ENCODE measurements at regions not wholly inside any gene's neighbourhood (a gene's known extent, or its start where the extent isn't known, plus 50 kb on each side); places are given as distances from the start of the nearest gene placed in this dataset.

DNA sequence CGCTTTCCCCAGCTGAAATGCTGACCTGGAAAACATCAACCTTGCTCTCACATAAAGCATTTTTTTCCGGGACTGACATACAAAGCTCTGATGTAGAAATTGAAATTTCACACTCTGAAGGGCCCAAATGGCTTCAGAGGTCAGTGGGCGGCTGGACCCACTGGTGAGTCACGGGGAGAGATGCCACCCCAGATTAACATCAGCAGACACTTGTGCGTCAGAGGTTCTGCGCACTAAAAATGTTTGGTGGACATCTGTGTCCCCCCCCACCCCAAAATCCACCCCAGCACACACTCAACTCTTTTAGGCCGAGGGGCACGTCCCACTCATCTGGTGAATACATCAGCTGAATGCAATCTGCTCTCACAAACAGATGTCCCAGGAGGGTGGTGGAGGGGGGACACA lies 208.9 kb downstream of the ASB1 start:
- no peak for DNase-seq (ENCODE audit: low read depth in 2 of 2)

DNA sequence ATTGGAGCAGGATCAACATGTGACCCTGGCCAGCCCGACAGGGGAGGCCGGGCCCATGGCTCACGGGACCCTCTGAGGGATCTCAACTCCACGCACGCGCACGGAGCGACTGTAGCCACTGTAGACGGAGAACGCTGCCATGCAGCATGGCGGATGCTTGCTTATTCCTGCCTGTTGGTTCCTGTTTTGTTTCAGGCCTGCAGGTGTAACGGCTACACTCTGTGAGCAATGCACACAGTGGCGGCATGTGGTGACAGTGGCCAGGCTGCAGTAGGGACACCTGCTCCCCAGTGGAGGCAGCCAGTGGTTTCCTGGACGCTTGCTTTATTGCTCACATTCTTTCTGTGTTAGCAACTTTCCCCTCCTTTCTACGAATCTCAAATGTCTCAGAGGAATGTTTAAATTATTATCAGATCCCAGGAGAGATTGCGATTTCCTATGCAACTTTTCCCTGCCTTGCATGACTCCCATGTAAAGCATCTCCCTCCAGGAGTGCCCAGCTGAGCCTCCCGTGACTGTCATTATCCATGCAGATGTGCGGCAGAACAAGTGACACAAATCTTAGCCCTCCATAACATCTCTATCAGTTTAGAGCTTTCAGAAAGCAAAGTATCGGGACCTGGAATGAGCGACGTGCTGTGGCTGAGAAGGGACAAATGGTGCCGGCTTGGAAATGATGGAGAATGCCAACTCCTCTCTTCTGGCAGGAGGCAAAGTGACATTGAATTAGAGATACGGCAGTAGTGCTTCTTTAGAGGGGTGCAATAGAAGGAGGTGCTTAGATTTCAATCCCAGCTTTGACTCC lies 209.7 kb downstream of the ASB1 start:
- DNase-seq (ENCODE audit: low read depth in 2 of 2) = no peak

DNA sequence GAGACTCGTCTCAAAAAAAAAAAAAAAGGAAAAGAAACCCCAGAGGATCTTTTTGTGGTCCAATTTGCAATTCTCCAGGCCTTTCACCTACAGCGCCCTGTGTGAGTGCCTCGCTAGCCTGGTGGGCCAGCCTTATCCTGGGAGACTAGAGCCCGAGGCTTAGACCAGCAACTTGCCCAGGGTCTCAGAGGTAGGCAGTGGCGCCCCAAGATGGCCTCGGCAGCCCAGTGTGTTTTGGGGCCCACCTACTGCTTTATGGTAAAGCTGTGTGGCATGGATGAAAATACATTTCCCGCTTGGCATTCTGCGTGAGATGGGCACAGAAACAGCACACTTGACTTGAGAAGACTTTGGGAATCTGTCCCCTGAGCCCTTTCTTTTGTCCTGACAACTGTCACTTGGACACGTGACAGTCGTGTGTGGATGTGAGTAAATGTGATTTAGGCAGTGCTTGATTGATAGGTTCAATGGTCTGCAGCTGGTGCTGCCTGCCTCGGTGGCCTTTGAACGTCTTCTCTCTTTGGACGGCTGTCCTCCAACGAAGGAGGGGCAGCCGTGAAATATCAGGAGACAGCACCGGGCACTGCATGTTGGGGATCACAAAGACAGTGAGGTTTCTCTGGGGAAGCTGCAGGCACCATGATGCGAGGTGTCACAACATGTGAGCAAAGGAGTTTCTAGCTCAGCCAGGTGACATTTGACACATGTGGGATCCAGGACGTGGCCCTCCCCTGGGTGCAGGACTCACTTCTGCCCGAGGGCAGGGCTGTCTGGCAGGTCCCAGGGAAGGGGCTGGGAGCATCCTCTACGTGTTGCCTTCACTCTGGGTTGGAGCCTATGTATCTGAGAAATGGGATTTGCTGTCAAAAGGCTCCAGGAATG lies 209.5 kb upstream of the TWIST2 start:
- DNase-seq (ENCODE audit: low read depth in 2 of 2) = no peak

DNA sequence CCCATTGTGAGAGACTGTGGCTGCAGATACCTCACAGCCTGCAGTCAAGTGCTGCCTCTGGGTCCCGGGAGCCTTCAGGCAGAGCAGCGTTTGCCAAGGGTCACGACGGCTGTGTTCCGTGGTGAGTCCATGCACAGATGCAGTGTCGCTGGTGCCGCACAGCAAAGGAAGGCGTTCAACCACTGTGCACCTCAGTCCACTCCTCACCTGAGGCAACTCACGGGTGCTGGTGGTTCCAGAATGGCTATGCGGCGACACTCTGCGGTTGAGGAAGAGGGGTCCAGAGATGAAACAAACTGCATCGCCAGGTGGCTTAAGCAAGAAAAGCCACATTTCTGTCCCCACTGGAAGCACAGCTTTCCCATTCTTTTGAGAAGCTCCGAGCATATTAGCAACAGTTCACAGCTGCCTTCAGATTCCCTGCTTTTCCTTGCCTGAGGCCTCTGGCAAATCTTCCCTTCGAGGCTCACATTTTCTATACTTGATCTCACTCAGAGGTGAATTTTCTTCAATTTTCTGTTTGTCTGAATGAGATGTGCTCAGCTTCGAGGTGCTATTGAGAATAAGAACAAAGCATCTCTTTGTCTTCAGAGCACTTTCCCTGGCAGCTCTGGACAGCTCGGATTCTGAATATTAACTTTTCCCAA lies 208.8 kb upstream of the TWIST2 start:
- no peak for DNase-seq (ENCODE audit: low read depth in 2 of 2)

DNA sequence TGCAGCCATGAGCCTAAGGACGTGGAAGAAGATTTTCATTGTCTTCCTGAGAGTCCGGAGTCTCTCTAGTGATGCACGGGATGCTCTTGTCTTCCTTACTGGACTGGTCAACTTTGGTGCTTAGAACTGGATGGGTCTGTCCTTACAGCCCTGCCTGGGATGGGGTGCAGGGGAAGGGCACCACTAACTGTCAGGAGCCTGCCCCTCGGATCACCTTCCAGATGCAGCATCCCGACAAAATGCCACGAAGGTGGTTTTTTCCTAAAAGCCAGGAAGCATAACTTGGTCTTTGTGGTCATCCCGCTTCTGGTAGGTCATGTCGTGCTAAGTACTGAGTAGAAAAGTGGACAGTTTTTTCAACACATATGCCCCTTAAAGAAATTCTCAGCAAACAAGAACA lies 207.4 kb upstream of the TWIST2 start:
- DNase-seq (ENCODE audit: low read depth in 2 of 2) = no peak

DNA sequence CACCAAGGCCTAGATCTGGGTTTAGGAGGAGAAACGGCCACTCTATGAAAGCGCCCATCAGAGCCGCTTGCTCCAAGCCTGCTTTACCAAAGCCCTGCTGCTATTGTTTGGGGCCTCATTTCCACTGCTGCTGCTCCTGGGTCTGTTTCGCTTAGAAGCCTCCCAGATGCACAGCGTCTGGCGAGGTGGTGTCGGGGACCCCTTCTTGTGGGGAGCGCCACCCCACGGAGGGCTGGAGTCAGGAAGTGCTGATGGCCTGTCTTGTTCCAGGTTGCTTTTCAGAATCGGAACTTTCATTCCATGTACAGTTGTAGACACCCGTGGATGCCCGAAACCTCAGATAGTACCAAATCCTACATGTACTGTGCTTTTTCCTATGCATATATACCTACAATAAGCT lies 204.9 kb upstream of the TWIST2 start:
- no peak for DNase-seq (ENCODE audit: low read depth in 2 of 2)

DNA sequence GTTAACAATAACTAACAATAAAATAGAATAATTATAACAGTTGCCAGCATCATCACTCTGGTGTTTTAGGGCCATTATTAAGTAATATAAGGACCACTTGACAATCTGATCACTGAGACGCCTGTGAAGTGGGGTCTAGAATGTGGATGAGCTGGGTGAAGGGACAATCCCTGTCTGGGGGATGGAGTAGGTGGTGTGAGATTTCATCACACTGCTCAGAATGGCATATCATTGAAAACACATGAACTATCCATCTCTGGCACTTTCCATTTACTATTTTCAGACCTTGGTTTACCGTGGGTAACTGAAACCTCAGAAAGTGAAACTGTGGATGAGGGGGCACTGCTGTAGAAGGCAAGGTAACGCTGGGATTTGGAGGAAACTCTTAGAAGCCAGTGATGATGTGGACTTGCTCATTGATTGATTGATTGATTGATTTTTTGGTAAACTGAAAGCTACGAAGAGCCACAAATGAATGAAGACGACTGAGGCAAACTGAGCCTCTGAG lies 204.4 kb upstream of the TWIST2 start:
- no peak for DNase-seq (ENCODE audit: low read depth in 2 of 2)

DNA sequence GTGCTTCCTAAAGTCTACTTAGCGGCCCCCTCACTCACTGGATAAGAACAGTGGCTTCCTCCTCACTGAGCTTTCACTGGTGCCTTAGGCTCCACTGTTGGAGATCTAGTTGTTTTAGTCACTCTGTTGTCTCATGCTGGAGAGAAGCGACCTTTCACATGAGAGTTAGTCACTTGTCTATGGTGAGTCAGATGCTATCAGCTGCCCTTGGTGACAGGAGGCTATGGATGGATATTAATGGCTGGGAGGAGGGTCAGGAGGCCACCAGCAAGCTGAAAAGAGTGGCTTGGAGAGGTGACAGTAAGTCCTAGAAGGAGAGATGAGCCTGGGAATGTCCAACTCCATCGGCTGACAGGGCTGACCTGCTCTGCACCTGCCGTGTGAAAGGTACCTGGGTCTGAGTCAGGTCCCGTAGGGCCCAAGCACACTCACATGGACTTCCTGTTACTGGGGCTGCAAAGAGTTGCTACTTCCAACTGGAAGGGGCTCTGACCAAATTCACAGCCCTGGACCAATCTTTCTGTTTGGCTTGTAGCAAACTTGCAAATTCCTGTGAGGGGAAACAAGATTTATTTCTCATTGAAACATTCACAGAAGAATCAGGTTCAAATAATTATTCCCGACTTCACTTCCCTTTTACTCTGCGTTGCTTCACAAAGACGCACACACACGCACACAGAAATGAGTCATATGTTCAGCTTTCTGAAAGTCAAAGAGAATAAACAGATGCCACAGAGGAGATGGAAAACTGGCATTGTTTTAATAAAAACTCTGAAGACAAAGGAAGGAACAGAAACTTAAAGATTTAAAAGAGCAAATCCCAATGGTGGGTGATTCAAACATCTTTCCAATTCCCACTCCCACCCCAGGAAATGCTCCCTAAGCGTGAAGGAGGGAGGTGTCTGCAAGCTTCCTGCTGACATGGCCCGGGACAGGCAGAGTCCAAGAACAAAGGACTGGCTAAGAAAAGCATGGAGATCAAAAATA lies 203.5 kb upstream of the TWIST2 start:
- DNase-seq (ENCODE audit: low read depth in 2 of 2) = no peak

DNA sequence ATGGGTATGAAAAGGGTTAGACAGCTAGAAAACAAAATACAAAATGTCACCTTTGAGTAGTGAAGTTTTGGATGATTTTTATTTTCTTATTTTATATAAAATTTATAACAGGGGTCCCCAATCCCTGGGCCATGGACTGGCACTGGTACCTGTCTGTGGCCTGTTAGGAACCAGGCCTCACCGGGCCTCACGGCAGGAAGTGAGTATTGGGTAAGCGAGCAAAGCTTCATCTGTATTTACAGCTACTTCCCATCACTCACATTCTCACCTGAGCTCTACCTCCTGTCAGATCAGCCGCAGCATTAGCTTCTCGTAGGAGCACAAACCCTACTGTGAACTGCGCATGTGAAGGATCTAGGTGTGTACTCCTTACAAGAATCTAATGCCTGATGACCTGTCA lies 202.8 kb upstream of the TWIST2 start:
- no peak for DNase-seq (ENCODE audit: low read depth in 2 of 2)

DNA sequence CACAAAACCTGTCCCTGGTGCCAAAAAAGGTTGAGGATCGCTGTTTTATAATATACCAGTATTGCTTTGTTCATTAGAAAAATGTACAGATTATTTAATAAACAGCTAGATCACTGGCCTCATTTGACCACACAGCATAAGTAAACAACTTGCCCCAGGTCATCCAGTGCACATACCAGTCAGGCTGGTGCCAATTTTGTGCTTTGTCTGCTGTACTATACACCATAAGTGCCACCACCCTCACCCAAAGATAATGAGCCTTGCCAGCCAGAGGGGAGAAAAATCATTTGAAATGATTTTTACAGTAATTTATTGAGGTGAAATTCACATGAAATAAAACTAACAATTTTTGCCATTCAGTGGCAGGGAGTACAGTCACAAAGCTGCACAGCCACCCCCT lies 202.2 kb upstream of the TWIST2 start:
- no peak for DNase-seq (ENCODE audit: low read depth in 2 of 2)

DNA sequence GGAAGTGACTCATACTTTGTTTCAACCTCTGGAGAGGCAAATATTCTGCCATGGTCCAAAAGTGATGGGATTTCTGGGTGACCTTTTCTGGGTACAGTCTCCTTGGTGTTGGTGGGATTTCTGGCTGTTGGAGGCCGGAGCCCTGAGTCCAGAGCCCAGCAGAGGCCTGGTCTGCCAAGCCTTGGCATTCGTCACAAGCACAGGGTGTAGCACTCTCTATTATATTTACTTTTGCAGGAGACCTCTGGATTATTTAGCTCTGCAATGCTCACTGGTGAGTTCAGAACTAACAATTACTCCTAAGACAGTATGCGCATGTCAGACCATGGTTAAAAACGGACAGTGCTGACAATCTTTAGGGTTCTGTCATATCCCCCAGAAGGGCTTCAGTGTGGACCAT lies 201.6 kb upstream of the TWIST2 start:
- DNase-seq (ENCODE audit: low read depth in 2 of 2) = no peak

DNA sequence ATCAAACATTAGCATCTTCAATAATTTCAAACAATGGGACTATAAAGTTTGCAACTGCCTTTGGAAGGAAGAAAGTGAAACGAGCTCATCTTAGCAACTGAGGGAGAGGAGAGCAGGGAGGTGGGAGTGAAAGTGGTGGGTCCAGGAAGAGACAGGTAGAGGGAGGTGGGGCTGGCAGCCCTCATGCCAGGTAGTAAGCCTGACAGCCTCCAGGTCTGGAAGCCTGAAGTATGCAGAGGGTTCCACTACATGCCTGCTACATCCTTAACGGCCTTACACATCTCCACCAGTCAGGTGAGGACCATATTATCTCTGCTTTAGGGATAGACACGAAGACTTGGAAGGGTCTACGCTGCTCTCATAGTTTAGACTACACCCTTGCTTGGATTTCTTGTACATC lies 201.1 kb upstream of the TWIST2 start:
- no peak for DNase-seq (ENCODE audit: low read depth in 2 of 2)

DNA sequence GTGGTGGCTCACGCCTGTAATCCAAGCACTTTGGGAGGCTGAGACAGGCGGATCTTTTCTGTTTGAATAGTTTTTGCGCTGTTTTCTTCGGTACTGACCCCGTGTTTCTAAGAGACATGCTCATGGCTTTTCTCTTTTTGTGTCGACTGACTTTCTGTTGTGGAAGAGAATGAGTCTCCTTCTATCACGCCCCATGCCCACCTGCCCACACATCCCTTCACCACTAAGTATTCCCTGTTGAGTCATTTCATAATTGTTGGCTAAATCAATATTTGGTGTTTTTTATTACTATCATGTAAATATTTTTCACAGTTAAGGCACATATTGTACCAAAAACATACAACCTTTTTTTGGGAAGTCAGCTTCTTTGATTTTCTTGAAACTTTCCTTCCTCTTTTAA lies 198.8 kb upstream of the TWIST2 start:
- DNase-seq (ENCODE audit: low read depth in 2 of 2) = no peak

DNA sequence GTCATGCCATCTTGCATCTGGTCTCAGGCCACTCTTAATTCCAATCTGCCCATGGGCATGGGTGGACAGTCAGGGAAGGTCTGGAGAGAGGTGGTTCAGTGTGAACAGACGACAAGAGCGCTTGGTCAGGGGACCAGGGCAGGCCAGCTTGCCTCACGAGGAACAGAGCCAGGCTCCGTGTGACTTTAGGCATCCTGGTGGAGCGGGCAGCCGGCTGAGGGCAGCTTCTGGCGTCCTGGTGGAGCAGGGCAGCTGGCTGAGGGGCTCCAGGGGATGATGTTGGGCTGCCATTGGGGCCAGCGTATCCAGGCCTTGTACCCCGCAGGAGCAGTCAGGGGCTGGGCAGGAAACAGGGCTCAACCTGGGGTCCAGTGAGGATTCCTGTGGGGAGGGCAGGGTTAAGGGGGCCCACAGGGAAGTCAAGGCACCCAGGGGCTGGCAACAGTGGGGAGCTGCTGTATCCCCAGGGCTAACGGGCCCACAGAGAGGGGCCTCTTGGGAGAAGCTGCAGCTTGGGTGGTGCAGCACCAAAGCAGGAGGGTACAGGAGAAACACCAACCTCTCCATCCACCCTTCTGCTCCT lies 197.9 kb upstream of the TWIST2 start:
- no peak for DNase-seq (ENCODE audit: low read depth in 2 of 2)

DNA sequence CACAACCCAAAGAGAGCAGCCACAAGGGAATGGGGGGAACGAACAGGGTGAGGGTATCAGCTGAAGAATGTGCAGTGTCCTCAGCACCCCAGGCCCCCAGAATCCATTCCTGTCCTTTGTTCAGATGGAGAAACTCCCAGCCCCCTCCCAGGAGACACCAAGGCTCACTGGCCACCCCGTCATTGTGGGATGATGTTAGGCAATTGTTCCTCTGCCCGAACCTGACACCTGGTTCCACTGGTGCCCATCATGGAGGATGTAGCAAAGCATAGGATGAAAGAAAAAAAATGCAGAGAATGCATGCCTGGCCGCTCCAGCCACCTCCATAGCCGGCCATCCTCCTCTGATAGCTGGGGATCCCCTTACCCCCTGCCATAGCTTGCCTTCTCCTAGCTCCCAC lies 197.3 kb upstream of the TWIST2 start:
- DNase-seq (ENCODE audit: low read depth in 2 of 2) = no peak

DNA sequence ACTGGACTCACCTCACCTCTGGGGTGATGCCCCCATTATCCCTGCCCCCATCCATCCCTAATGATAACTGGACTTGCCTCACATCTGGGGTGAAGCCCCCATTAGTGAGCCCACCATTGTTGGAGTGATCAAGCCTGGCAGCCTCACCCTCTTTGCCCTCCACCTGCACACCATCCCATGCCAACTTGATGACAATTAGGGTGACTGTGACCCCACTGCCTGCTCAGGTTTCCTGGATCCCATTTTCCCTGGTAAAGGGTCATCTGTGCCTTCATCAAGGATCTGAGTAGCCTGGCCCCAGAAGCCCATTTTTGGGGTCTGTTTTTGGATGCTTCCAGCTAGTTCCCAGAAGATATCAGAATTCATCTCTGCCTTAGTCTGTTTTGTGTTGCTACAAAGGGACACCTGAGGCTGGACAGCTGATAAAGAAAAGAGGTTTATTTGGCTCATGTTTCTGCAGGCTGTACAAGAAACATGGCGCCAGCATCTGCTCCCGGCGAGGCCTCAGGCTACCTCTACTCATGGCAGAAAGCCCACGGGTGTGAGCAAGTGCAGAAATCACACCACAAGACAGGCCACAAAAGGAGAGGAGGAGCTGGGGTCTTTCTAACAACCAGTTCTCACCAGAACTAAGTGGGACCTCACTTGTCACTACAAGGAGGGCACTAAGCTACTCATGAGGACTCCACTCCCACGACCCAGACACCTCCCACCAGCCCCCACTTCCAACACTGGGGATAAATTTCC lies 196.4 kb upstream of the TWIST2 start:
- DNase-seq (ENCODE audit: low read depth in 2 of 2) = no peak

DNA sequence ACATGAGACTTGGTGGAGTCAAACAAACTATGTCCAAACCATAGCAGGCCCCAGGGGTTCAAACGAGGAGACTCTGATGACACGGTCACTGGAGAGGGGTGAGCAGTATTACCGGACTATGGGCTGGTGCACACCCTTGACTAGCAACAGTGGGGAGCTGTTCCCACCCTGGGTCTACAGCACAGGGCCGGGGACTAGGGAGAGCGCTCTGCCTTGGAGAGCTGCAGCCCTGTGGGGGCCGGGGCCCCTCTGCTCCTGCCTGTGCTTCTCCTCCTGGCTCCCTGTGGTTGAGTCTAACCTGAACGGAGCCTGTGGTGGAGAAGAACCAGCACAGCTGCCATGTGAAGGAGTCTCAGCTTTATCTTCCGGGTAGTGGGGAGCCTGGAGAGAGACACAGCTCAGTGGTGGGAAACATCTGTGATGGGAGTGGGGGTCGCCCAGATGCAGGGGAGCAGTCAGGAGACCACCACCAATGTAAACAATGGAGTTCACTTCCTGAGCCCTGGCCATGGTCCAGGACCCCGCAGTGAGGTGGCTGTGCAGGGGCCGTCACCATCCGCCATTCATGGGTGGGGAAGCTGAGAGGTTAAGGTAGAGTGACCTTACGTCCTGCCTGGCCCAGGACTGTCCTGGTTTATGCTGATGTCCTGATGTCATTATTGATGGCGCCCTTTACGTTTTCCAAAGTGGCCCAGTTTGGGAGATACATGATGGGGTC lies 195.7 kb upstream of the TWIST2 start:
- DNase-seq (ENCODE audit: low read depth in 2 of 2) = no peak

DNA sequence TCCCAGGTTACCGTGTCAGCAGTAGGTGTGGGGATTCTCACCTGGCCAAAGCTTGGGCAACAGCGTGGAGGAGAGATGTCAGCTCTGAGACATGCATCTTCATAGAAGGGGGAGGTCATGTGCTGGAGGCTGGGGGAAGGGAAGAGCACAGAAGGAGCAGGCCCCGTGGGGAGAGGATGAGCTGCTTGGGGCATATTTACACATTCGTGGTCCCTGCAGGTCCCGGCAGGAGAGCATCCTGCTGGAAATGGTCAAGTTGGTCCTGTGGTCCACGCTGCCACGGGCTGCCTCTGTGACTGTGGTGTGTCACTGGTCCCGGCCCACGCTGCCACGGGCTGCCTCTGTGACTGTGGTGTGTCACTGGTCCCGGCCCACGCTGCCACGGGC lies 195.1 kb upstream of the TWIST2 start:
- no peak for DNase-seq (ENCODE audit: low read depth in 2 of 2)

DNA sequence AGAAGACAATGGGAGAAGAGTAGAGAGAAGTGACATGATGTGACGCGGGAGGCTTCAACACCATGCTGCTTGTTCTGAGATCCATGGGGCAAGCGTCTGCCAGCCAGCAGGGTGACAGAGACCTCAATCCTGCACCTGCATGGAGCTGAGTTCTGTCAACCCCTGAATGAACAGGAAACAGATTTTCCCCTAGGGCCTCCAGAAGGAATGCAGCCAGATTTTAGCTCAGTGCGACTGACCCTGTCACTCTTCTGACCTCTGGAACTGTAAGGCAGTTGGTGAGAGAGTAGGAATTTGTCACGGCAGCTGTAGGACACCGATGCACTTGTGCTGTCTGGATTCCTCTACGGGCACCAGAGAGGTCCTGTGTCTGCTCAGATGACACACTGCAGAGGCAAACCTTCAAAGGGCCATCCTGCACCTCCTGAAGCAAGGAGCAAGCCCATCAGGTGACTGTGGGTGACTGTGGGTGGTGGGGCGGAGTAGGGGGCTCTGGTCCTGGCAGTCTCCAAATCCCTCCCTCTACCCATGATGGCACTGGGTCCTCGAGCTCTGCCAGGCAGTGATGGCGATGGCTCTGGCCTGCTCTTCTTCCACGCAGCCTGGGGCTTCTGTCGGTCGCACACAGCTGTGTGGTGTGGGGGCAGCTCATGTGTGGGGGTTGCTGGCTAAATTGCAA lies 194.3 kb upstream of the TWIST2 start:
- DNase-seq (ENCODE audit: low read depth in 2 of 2) = no peak

Measured in activated CD4-positive, alpha-beta T cell treated with anti-CD3 and anti-CD28 coated beads for 24 hours (primary cell).